LNCaP clone FGC (cell line): ENCODE measurements at regions not wholly inside any gene's neighbourhood (a gene's known extent, or its start where the extent isn't known, plus 50 kb on each side); places are given as distances from the start of the nearest gene placed in this dataset.

Source experiments
- DNase-seq: peaks from one replicate; pipeline ENCODE4 v3.0.0-alpha.2; 2011; ENCODE audit warnings: low read depth
- H3K4me3 ChIP-seq: 2 replicates; pipeline ENCODE4 v1.5.1; 2011; ENCODE audit warnings: mild to moderate bottlenecking, low read depth, low read length, control low read depth
- CTCF ChIP-seq: IDR thresholded peaks from 2 replicates; pipeline ENCODE4 v1.5.1; 2012; ENCODE audit warnings: mild to moderate bottlenecking; ENCODE audit not compliant: control insufficient read depth, insufficient read depth; ENCODE audit errors: extremely low read depth

GRCh38 chr5:174664180-174664850 lies 60.1 kb upstream of the MSX2 start:
- DNase-seq, result no peak
- no peak overlapping the region for H3K4me3 ChIP-seq
- TF ChIP-seq CTCF, result no peak

- DNase-seq, result no peak
- no peak overlapping the region for H3K4me3 ChIP-seq
- TF ChIP-seq CTCF, result no peak
These were observed 59.0 kb upstream of the MSX2 start for GRCh38 chr5:174665347-174665746.

- no peak overlapping the region for H3K4me3 ChIP-seq
- DNase-seq, result no peak
- TF ChIP-seq CTCF, result no peak
These were observed 56.9 kb upstream of the MSX2 start for GRCh38 chr5:174667526-174667925.

GRCh38 chr5:174668349-174668748 lies 56.0 kb upstream of the MSX2 start:
- no peak for TF ChIP-seq CTCF
- H3K4me3 ChIP-seq, result no peak overlapping the region
- no peak for DNase-seq
